ENCODE measurements at regions not wholly inside any gene's neighbourhood (a gene's known extent, or its start where the extent isn't known, plus 50 kb on each side); places are given as distances from the start of the nearest gene placed in this dataset.

- H3K4me3 ChIP-seq (ENCODE audit: low read length) = peak overlapping the region; percentile 14; the same call in 1 of the 2 replicates
Observed at GRCh38 chr15:70535071-70535954, 228.0 kb downstream of the UACA start.

GRCh38 chr15:70533931-70534742 is 229.2 kb downstream of the UACA start:
- H3K27me3 ChIP-seq (ENCODE audit: control insufficient read depth, low read length) = peaks cover 59% of the 10 kb centered on the region

More at GRCh38 chr15:70535071-70535954, 228.0 kb downstream of the UACA start:
- Histone ChIP-seq H3K27ac (ENCODE audit: low read depth, low read length) (no peak overlapping the region), H3K4me2 (ENCODE audit: low read length) (peak overlapping the region; percentile 20), H3K9me3 (ENCODE audit: control insufficient read depth, insufficient read depth, low read length) (no peaks in the 10 kb centered on the region), H3F3A (ENCODE audit: control insufficient read depth, insufficient read depth) (no peaks in the 10 kb centered on the region), H3K36me3 (ENCODE audit: control insufficient read depth, low read length) (no peaks in the 10 kb centered on the region), H3K4me1 (ENCODE audit: control insufficient read depth, low read length) (peaks cover 12% of the 10 kb centered on the region), H3K9me2 (replicated peaks; ENCODE audit: control insufficient read depth, low read length) (no peaks in the 10 kb centered on the region), H4K20me1 (ENCODE audit: control insufficient read depth, insufficient read depth, low read depth, low read length) (no peaks in the 10 kb centered on the region), H3K27me3 (ENCODE audit: control insufficient read depth, low read length) (peaks cover 69% of the 10 kb centered on the region), H3K79me2 (ENCODE audit: control insufficient read depth, low read length) (no peaks in the 10 kb centered on the region)
- TF ChIP-seq CTCF (IDR thresholded peaks at IDR 0.05; ENCODE audit: low read depth, low read length, poor library complexity, severe bottlenecking) (no peak), EZH2phosphoT487 (IDR thresholded peaks at IDR 0.05; ENCODE audit: borderline replicate concordance, low read length) (no peak)

GRCh38 chr15:70532531-70533186 is 230.7 kb downstream of the UACA start:
- no peaks in the 10 kb centered on the region for H3K79me2 ChIP-seq (ENCODE audit: control insufficient read depth, low read length)
- peaks cover 50% of the 10 kb centered on the region for H3K27me3 ChIP-seq (ENCODE audit: control insufficient read depth, low read length)
- no peak overlapping the region for H3K27ac ChIP-seq (ENCODE audit: low read depth, low read length)
- H3K9me2 ChIP-seq (replicated peaks; ENCODE audit: control insufficient read depth, low read length) = no peaks in the 10 kb centered on the region
- no peaks in the 10 kb centered on the region for H4K20me1 ChIP-seq (ENCODE audit: control insufficient read depth, insufficient read depth, low read depth, low read length)
- TF ChIP-seq EZH2phosphoT487 (IDR thresholded peaks at IDR 0.05; ENCODE audit: borderline replicate concordance, low read length) = no peak
- TF ChIP-seq CTCF (IDR thresholded peaks at IDR 0.05; ENCODE audit: low read depth, low read length, poor library complexity, severe bottlenecking) = no peak
- no peak overlapping the region for H3K4me3 ChIP-seq (ENCODE audit: low read length)
- H3K9me3 ChIP-seq (ENCODE audit: control insufficient read depth, insufficient read depth, low read length) = no peaks in the 10 kb centered on the region
- H3K36me3 ChIP-seq (ENCODE audit: control insufficient read depth, low read length) = no peaks in the 10 kb centered on the region
- no peaks in the 10 kb centered on the region for H3F3A ChIP-seq (ENCODE audit: control insufficient read depth, insufficient read depth)
- H3K4me1 ChIP-seq (ENCODE audit: control insufficient read depth, low read length) = peaks cover 21% of the 10 kb centered on the region
- H3K4me2 ChIP-seq (ENCODE audit: low read length) = no peak overlapping the region

More at GRCh38 chr15:70533931-70534742, 229.2 kb downstream of the UACA start:
- no peaks in the 10 kb centered on the region for H3K79me2 ChIP-seq (ENCODE audit: control insufficient read depth, low read length)
- H3K4me1 ChIP-seq (ENCODE audit: control insufficient read depth, low read length) = peaks cover 12% of the 10 kb centered on the region
- H3K36me3 ChIP-seq (ENCODE audit: control insufficient read depth, low read length) = no peaks in the 10 kb centered on the region
- no peaks in the 10 kb centered on the region for H4K20me1 ChIP-seq (ENCODE audit: control insufficient read depth, insufficient read depth, low read depth, low read length)
- H3K9me2 ChIP-seq (replicated peaks; ENCODE audit: control insufficient read depth, low read length) = no peaks in the 10 kb centered on the region
- H3F3A ChIP-seq (ENCODE audit: control insufficient read depth, insufficient read depth) = no peaks in the 10 kb centered on the region
- no peak for TF ChIP-seq EZH2phosphoT487 (IDR thresholded peaks at IDR 0.05; ENCODE audit: borderline replicate concordance, low read length)
- TF ChIP-seq CTCF (IDR thresholded peaks at IDR 0.05; ENCODE audit: low read depth, low read length, poor library complexity, severe bottlenecking) = no peak
- no peak overlapping the region for H3K4me3 ChIP-seq (ENCODE audit: low read length)
- H3K4me2 ChIP-seq (ENCODE audit: low read length) = no peak overlapping the region
- H3K27ac ChIP-seq (ENCODE audit: low read depth, low read length) = no peak overlapping the region
- H3K9me3 ChIP-seq (ENCODE audit: control insufficient read depth, insufficient read depth, low read length) = no peaks in the 10 kb centered on the region
